Mesodermal cell (in vitro differentiated cells): ENCODE measurements at regions not wholly inside any gene's neighbourhood (a gene's known extent, or its start where the extent isn't known, plus 50 kb on each side); places are given as distances from the start of the nearest gene placed in this dataset.

Source experiments
- H3K27ac ChIP-seq: 2 replicates; pipeline ENCODE4 v1.7.0; 2013; ENCODE audit warnings: mild to moderate bottlenecking, low read depth, low read length, moderate library complexity; ENCODE audit not compliant: severe bottlenecking
- H3K36me3 ChIP-seq: 2 replicates; pipeline ENCODE4 v1.7.1; 2013; ENCODE audit warnings: mild to moderate bottlenecking, low read length, moderate library complexity; ENCODE audit not compliant: control insufficient read depth, insufficient read depth
- H3K4me1 ChIP-seq: one replicate; pipeline ENCODE4 v1.7.1; 2013; ENCODE audit warnings: mild to moderate bottlenecking, low read length; ENCODE audit not compliant: insufficient read depth, control insufficient read depth, poor library complexity, severe bottlenecking
- H3K4me3 ChIP-seq: 2 replicates; pipeline ENCODE4 v1.7.0; 2013; ENCODE audit warnings: low read length, control low read depth, mild to moderate bottlenecking; ENCODE audit not compliant: insufficient read depth, poor library complexity, severe bottlenecking; ENCODE audit errors: extremely low read depth
- H3K9me3 ChIP-seq: 2 replicates; pipeline ENCODE4 v1.7.1; 2013; ENCODE audit warnings: mild to moderate bottlenecking, low read length, moderate library complexity; ENCODE audit not compliant: control insufficient read depth
- WGBS, 2 experiments: methylation state at CpG; one replicate each; pipeline ENCODE4 v1.1.5; 2013; ENCODE audit warnings: missing lambda C conversion rate in 2 of 2; ENCODE audit not compliant: insufficient coverage in 2 of 2; 5-methylcytosine and 5-hydroxymethylcytosine counted together

GRCh38 chr20:22268675-22269074 lies 315.7 kb downstream of the FOXA2 start:
- Histone ChIP-seq H3K4me3 (no peak overlapping the region), H3K27ac (no peak overlapping the region), H3K4me1 (no peaks in the 10 kb centered on the region), H3K9me3 (no peaks in the 10 kb centered on the region), H3K36me3 (no peaks in the 10 kb centered on the region)
- WGBS, 2 experiments: no CpG with 5 or more reads among the region's 2 CpGs

GRCh38 chr20:22264917-22265316 lies 319.5 kb downstream of the FOXA2 start:
- WGBS, 2 experiments: 81 to 88% methylated on average over 3 of the region's 4 CpGs
- no peaks in the 10 kb centered on the region for H3K9me3 ChIP-seq
- no peak overlapping the region for H3K27ac ChIP-seq
- H3K4me3 ChIP-seq: no peak overlapping the region
- no peaks in the 10 kb centered on the region for H3K36me3 ChIP-seq
- no peaks in the 10 kb centered on the region for H3K4me1 ChIP-seq

- H3K9me3 ChIP-seq: no peaks in the 10 kb centered on the region
- WGBS, 2 experiments: 86 to 89% methylated on average over 1 of the region's 1 CpG
- no peaks in the 10 kb centered on the region for H3K36me3 ChIP-seq
- H3K4me1 ChIP-seq: no peaks in the 10 kb centered on the region
- no peak overlapping the region for H3K27ac ChIP-seq
- H3K4me3 ChIP-seq: no peak overlapping the region
Observed at GRCh38 chr20:22260506-22260905, 323.9 kb downstream of the FOXA2 start.

- no peaks in the 10 kb centered on the region for H3K9me3 ChIP-seq
- H3K4me3 ChIP-seq: no peak overlapping the region
- no peaks in the 10 kb centered on the region for H3K4me1 ChIP-seq
- no peaks in the 10 kb centered on the region for H3K36me3 ChIP-seq
- H3K27ac ChIP-seq: no peak overlapping the region
- WGBS, 2 experiments: 95 to 100% methylated on average over 2 to 3 of the region's 6 CpGs
Observed at GRCh38 chr20:22257912-22258311, 326.5 kb downstream of the FOXA2 start.

DNA sequence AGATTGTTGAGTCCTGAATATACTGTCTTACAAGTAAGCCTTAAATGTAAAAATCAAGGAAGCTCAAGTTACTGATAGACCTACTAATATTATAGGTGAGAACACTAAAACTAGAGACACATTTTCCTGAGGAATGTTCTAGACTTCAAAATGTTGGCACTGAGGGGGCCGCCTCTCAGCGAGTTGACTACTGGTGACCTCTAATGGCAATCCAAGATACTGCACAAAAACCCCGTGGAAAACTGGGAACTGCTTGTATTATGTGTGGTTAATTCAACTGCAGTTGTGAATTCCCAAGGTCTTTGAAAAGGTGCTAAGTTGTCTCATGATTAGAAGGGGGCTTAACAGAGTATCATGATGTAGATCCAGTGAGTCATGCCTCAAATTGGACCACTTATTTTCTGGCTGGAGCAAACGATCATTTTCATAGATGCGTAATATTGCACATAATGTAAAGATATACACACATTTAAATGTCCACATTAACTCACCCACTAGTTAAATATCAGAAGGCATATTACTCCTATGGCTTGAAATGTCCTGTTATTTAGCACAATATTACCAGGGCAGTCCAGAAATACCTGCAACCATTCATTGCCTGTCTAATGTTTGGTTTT lies 336.2 kb downstream of the FOXA2 start:
- Histone ChIP-seq H3K9me3 (no peaks in the 10 kb centered on the region), H3K4me3 (no peak overlapping the region), H3K36me3 (no peaks in the 10 kb centered on the region), H3K27ac (no peak overlapping the region), H3K4me1 (no peaks in the 10 kb centered on the region)
- WGBS, 2 experiments: 7 to 17% methylated on average over 3 of the region's 5 CpGs

DNA sequence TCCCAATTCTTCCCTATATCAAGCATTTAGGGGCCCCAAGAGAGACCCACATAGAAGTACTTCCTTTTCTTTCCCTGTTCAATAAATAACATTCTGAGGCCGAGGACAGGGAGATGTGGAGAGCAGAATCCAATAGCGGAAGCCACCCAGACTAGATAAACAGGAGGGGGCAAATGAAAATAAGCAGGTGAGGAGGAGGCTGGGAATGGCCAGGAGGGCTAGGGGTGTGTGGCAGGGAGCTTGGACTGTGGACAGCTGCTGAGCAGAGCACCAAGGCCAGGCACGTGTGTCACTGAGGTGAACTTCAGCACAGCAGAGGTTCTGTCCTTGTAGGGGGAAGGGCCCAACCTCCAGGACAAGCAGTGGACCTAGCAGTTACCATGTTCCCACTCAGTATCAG lies 339.2 kb downstream of the FOXA2 start:
- Histone ChIP-seq H3K9me3 (no peaks in the 10 kb centered on the region), H3K4me1 (no peaks in the 10 kb centered on the region), H3K27ac (no peak overlapping the region), H3K36me3 (no peaks in the 10 kb centered on the region), H3K4me3 (no peak overlapping the region)
- WGBS, 2 experiments: 70 to 88% methylated on average over 1 to 2 of the region's 3 CpGs

GRCh38 chr20:22243067-22243466 lies 341.3 kb downstream of the FOXA2 start:
- no peaks in the 10 kb centered on the region for H3K4me1 ChIP-seq
- WGBS, 2 experiments: 93 to 95% methylated on average over 2 to 5 of the region's 5 CpGs

GRCh38 chr20:22241609-22242008 lies 342.8 kb downstream of the FOXA2 start:
- H3K4me1 ChIP-seq: no peaks in the 10 kb centered on the region
- H3K36me3 ChIP-seq: no peaks in the 10 kb centered on the region
- H3K4me3 ChIP-seq: no peak overlapping the region
- H3K9me3 ChIP-seq: no peaks in the 10 kb centered on the region
- H3K27ac ChIP-seq: no peak overlapping the region
- 80 to 88% methylated on average over 1 of the region's 1 CpG for WGBS, 2 experiments

More at GRCh38 chr20:22243067-22243466, 341.3 kb downstream of the FOXA2 start:
- no peak overlapping the region for H3K4me3 ChIP-seq
- no peaks in the 10 kb centered on the region for H3K9me3 ChIP-seq
- no peak overlapping the region for H3K27ac ChIP-seq
- H3K36me3 ChIP-seq: no peaks in the 10 kb centered on the region

DNA sequence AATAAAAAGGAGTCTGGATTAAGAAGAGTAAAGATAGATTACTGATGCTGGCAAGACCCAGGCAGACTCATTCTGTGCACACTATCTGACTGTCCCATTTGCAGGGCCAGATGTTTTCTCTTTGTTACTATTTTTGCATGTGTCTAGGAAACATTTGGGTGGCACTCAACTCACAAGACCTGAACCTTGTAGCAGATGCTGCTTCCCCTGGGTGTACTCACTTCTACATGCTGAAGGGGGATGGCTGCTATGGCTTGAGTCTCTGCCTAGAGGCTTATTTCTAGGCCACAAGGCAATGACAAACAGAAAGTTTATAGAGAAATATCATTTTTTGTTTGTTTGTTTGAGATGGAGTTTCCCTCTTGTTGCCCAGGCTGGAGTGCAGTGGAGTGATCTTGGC lies 351.4 kb downstream of the FOXA2 start:
- Histone ChIP-seq H3K4me1 (no peaks in the 10 kb centered on the region), H3K9me3 (no peaks in the 10 kb centered on the region), H3K36me3 (no peaks in the 10 kb centered on the region), H3K27ac (no peak overlapping the region), H3K4me3 (no peak overlapping the region)

- no peak overlapping the region for H3K4me3 ChIP-seq
- no peaks in the 10 kb centered on the region for H3K9me3 ChIP-seq
- H3K27ac ChIP-seq: no peak overlapping the region
- 57 to 73% methylated on average over 3 to 7 of the region's 9 CpGs for WGBS, 2 experiments
- no peaks in the 10 kb centered on the region for H3K4me1 ChIP-seq
- H3K36me3 ChIP-seq: no peaks in the 10 kb centered on the region
Observed at GRCh38 chr20:22232473-22232872, 351.9 kb downstream of the FOXA2 start.

GRCh38 chr20:22226849-22227700 lies 357.3 kb downstream of the FOXA2 start:
- 87% methylated on average over 2 to 3 of the region's 7 CpGs for WGBS, 2 experiments
- no peaks in the 10 kb centered on the region for H3K4me1 ChIP-seq
- H3K36me3 ChIP-seq: no peaks in the 10 kb centered on the region
- no peaks in the 10 kb centered on the region for H3K9me3 ChIP-seq
- no peak overlapping the region for H3K4me3 ChIP-seq
- no peak overlapping the region for H3K27ac ChIP-seq
